ENCODE measurements at regions not wholly inside any gene's neighbourhood (a gene's known extent, or its start where the extent isn't known, plus 50 kb on each side); places are given as distances from the start of the nearest gene placed in this dataset.
"Not testable (repeated sequence)": the region's sequence is repeated elsewhere in the genome, so short reads cannot be mapped to it uniquely, and the experiment has no call there.

GRCh38 chr17:6251640-6252039 is 181.5 kb downstream of the WSCD1 start:
- TF ChIP-seq CTCF (IDR thresholded peaks at IDR 0.05 in 4 of 5, conservative IDR thresholded peaks at IDR 0.05 in 1 of 5); POLR2A (IDR thresholded peaks at IDR 0.05): not testable (repeated sequence)

Measured in gastrocnemius medialis (tissue), 4 donors.